Ectodermal cell (in vitro differentiated cells): ENCODE measurements at regions not wholly inside any gene's neighbourhood (a gene's known extent, or its start where the extent isn't known, plus 50 kb on each side); places are given as distances from the start of the nearest gene placed in this dataset.

Experiments used
- H3K27ac ChIP-seq: 2 replicates; pipeline ENCODE4 v1.7.0; 2013; ENCODE audit warnings: mild to moderate bottlenecking, low read depth, low read length; ENCODE audit not compliant: insufficient read depth, poor library complexity, severe bottlenecking
- H3K27me3 ChIP-seq: 2 replicates; pipeline ENCODE4 v1.7.0; 2013; ENCODE audit warnings: mild to moderate bottlenecking, low read length; ENCODE audit not compliant: insufficient read depth, control insufficient read depth, poor library complexity, severe bottlenecking
- H3K36me3 ChIP-seq: one replicate; pipeline ENCODE4 v1.7.0; 2013; ENCODE audit warnings: low read length; ENCODE audit not compliant: control insufficient read depth, insufficient read depth
- H3K4me1 ChIP-seq: one replicate; pipeline ENCODE4 v1.7.0; 2013; ENCODE audit warnings: low read length; ENCODE audit not compliant: control insufficient read depth, insufficient read depth
- H3K4me3 ChIP-seq: 2 replicates; pipeline ENCODE4 v1.7.0; 2013; ENCODE audit warnings: low read depth, low read length, control low read depth; ENCODE audit not compliant: insufficient read depth
- H3K9me3 ChIP-seq: 2 replicates; pipeline ENCODE4 v1.7.0; 2013; ENCODE audit warnings: mild to moderate bottlenecking, low read length, moderate library complexity; ENCODE audit not compliant: control insufficient read depth
- WGBS, 2 experiments: methylation state at CpG; one replicate each; pipeline ENCODE4 v1.1.7; 2013; ENCODE audit warnings: missing lambda C conversion rate in 2 of 2; 5-methylcytosine and 5-hydroxymethylcytosine counted together

GRCh38 chr5:17343675-17344074, 126.2 kb downstream of the BASP1 start:
- Histone ChIP-seq H3K9me3 (no peaks in the 10 kb centered on the region), H3K4me3 (no peak overlapping the region), H3K27ac (no peak overlapping the region), H3K27me3 (no peaks in the 10 kb centered on the region), H3K36me3 (no peaks in the 10 kb centered on the region), H3K4me1 (no peaks in the 10 kb centered on the region)
- 87 to 88% methylated on average over 2 of the region's 2 CpGs for WGBS, 2 experiments

- H3K36me3 ChIP-seq = no peaks in the 10 kb centered on the region
- no peak overlapping the region for H3K27ac ChIP-seq
- no peak overlapping the region for H3K4me3 ChIP-seq
- no peaks in the 10 kb centered on the region for H3K4me1 ChIP-seq
- H3K27me3 ChIP-seq = no peaks in the 10 kb centered on the region
- H3K9me3 ChIP-seq = no peaks in the 10 kb centered on the region
- 89 to 94% methylated on average over 2 of the region's 2 CpGs for WGBS, 2 experiments
Measured at GRCh38 chr5:17346811-17347210, 129.4 kb downstream of the BASP1 start.

GRCh38 chr5:17352223-17352622, 134.8 kb downstream of the BASP1 start:
- 43 to 50% methylated on average over 2 of the region's 3 CpGs for WGBS, 2 experiments
- Histone ChIP-seq H3K27ac (no peak overlapping the region), H3K4me3 (no peak overlapping the region), H3K9me3 (no peaks in the 10 kb centered on the region), H3K36me3 (no peaks in the 10 kb centered on the region), H3K27me3 (no peaks in the 10 kb centered on the region), H3K4me1 (no peaks in the 10 kb centered on the region)

- Histone ChIP-seq H3K27me3 (no peaks in the 10 kb centered on the region), H3K27ac (no peak overlapping the region), H3K4me1 (no peaks in the 10 kb centered on the region), H3K36me3 (no peaks in the 10 kb centered on the region), H3K4me3 (no peak overlapping the region), H3K9me3 (no peaks in the 10 kb centered on the region)
- 97 to 98% methylated on average over 32 of the region's 32 CpGs for WGBS, 2 experiments
Measured at GRCh38 chr5:17354265-17354664, 136.8 kb downstream of the BASP1 start.

GRCh38 chr5:17355586-17356346, 138.3 kb downstream of the BASP1 start:
- H3K4me3 ChIP-seq = no peak overlapping the region
- H3K36me3 ChIP-seq = no peaks in the 10 kb centered on the region
- no peaks in the 10 kb centered on the region for H3K4me1 ChIP-seq
- no peak overlapping the region for H3K27ac ChIP-seq
- WGBS, 2 experiments = 86 to 96% methylated on average over 1 to 2 of the region's 3 CpGs
- H3K27me3 ChIP-seq = no peaks in the 10 kb centered on the region
- no peaks in the 10 kb centered on the region for H3K9me3 ChIP-seq

GRCh38 chr5:17356551-17356950, 139.1 kb downstream of the BASP1 start:
- Histone ChIP-seq H3K4me3 (no peak overlapping the region), H3K9me3 (no peaks in the 10 kb centered on the region), H3K4me1 (no peaks in the 10 kb centered on the region), H3K36me3 (no peaks in the 10 kb centered on the region), H3K27ac (no peak overlapping the region), H3K27me3 (no peaks in the 10 kb centered on the region)
- 79 to 87% methylated on average over 1 of the region's 1 CpG for WGBS, 2 experiments

- no peak overlapping the region for H3K4me3 ChIP-seq
- H3K27ac ChIP-seq = no peak overlapping the region
- no peaks in the 10 kb centered on the region for H3K36me3 ChIP-seq
- no peaks in the 10 kb centered on the region for H3K4me1 ChIP-seq
- 90 to 91% methylated on average over 3 of the region's 3 CpGs for WGBS, 2 experiments
- H3K27me3 ChIP-seq = no peaks in the 10 kb centered on the region
- H3K9me3 ChIP-seq = no peaks in the 10 kb centered on the region
Measured at GRCh38 chr5:17357504-17357903, 140.1 kb downstream of the BASP1 start.

GRCh38 chr5:17358031-17358430, 140.0 kb upstream of the TAF11L2 start:
- 99 to 100% methylated on average over 1 to 3 of the region's 3 CpGs for WGBS, 2 experiments

GRCh38 chr5:17359451-17360011, 138.5 kb upstream of the TAF11L2 start:
- H3K36me3 ChIP-seq = no peaks in the 10 kb centered on the region
- H3K4me3 ChIP-seq = no peak overlapping the region
- 93 to 95% methylated on average over 9 of the region's 11 CpGs for whole genome bisulfite sequencing, 2 experiments
- H3K9me3 ChIP-seq = no peaks in the 10 kb centered on the region
- H3K27me3 ChIP-seq = no peaks in the 10 kb centered on the region
- H3K27ac ChIP-seq = no peak overlapping the region
- no peaks in the 10 kb centered on the region for H3K4me1 ChIP-seq

More at GRCh38 chr5:17358031-17358430, 140.0 kb upstream of the TAF11L2 start:
- no peak overlapping the region for H3K4me3 ChIP-seq
- H3K9me3 ChIP-seq = no peaks in the 10 kb centered on the region
- no peaks in the 10 kb centered on the region for H3K27me3 ChIP-seq
- H3K4me1 ChIP-seq = no peaks in the 10 kb centered on the region
- no peaks in the 10 kb centered on the region for H3K36me3 ChIP-seq
- H3K27ac ChIP-seq = no peak overlapping the region

GRCh38 chr5:17360879-17361278, 137.2 kb upstream of the TAF11L2 start:
- WGBS, 2 experiments = 92 to 95% methylated on average over 6 of the region's 6 CpGs
- H3K4me3 ChIP-seq = no peak overlapping the region
- H3K27ac ChIP-seq = no peak overlapping the region
- H3K4me1 ChIP-seq = peaks cover 8% of the 10 kb centered on the region
- H3K27me3 ChIP-seq = no peaks in the 10 kb centered on the region
- H3K9me3 ChIP-seq = no peaks in the 10 kb centered on the region
- H3K36me3 ChIP-seq = no peaks in the 10 kb centered on the region
